AML-193 (cell line): ENCODE measurements at regions not wholly inside any gene's neighbourhood (a gene's known extent, or its start where the extent isn't known, plus 50 kb on each side); places are given as distances from the start of the nearest gene placed in this dataset.
"Not testable (repeated sequence)": the region's sequence is repeated elsewhere in the genome, so short reads cannot be mapped to it uniquely, and the experiment has no call there.

Source experiments
- DNase-seq, 2 experiments: peaks; one replicate each; lab custom pipeline; 2025; lab: John Stamatoyannopoulos, UW

GRCh38 chr2:175414882-175415487 lies 233.5 kb upstream of the ATP5MC3 start:
- DNase-seq: peak; percentile 75

GRCh38 chr2:175414191-175414881 lies 232.8 kb upstream of the ATP5MC3 start:
- DNase-seq: no peak

- not testable (repeated sequence) for DNase-seq
Measured at GRCh38 chr2:175410941-175411340, 229.4 kb upstream of the ATP5MC3 start.

GRCh38 chr2:175404839-175405238 lies 223.3 kb upstream of the ATP5MC3 start:
- peak in 1 of 2 experiments; percentile 11 for DNase-seq

GRCh38 chr2:175403599-175404221 lies 222.2 kb upstream of the ATP5MC3 start:
- DNase-seq: no peak

- DNase-seq: no peak
Measured at GRCh38 chr2:175402571-175402970, 221.1 kb upstream of the ATP5MC3 start.

- no peak for DNase-seq
Measured at GRCh38 chr2:175401956-175402469, 220.5 kb upstream of the ATP5MC3 start.

GRCh38 chr2:175400975-175401374 lies 219.5 kb upstream of the ATP5MC3 start:
- DNase-seq: no peak

- DNase-seq: no peak
Measured at GRCh38 chr2:175399326-175399725, 217.8 kb upstream of the ATP5MC3 start.

- no peak for DNase-seq
Measured at GRCh38 chr2:175398848-175399247, 217.3 kb upstream of the ATP5MC3 start.

GRCh38 chr2:175396696-175397095 lies 215.2 kb upstream of the ATP5MC3 start:
- no peak for DNase-seq

- no peak for DNase-seq
Measured at GRCh38 chr2:175393851-175394250, 212.3 kb upstream of the ATP5MC3 start.

GRCh38 chr2:175383286-175383685 lies 201.8 kb upstream of the ATP5MC3 start:
- no peak for DNase-seq

- no peak for DNase-seq
Measured at GRCh38 chr2:175373729-175374128, 192.2 kb upstream of the ATP5MC3 start.

GRCh38 chr2:175372704-175373701 lies 191.5 kb upstream of the ATP5MC3 start:
- DNase-seq: peak; percentile 56 to 67

GRCh38 chr2:175371378-175371777 lies 189.9 kb upstream of the ATP5MC3 start:
- no peak for DNase-seq

GRCh38 chr2:175366815-175367214 lies 185.3 kb upstream of the ATP5MC3 start:
- DNase-seq: peak; percentile 52 to 67

GRCh38 chr2:175363699-175364098 lies 182.2 kb upstream of the ATP5MC3 start:
- no peak for DNase-seq

GRCh38 chr2:175362331-175362730 lies 180.8 kb upstream of the ATP5MC3 start:
- no peak for DNase-seq

- DNase-seq: no peak
Measured at GRCh38 chr2:175359710-175360109, 178.2 kb upstream of the ATP5MC3 start.

GRCh38 chr2:175356901-175357300 lies 175.4 kb upstream of the ATP5MC3 start:
- no peak for DNase-seq

- DNase-seq: no peak
Measured at GRCh38 chr2:175355246-175355645, 173.7 kb upstream of the ATP5MC3 start.
